Gastrocnemius medialis (tissue), 4 donors: ENCODE measurements at regions not wholly inside any gene's neighbourhood (a gene's known extent, or its start where the extent isn't known, plus 50 kb on each side); places are given as distances from the start of the nearest gene placed in this dataset.
"Not testable (repeated sequence)": the region's sequence is repeated elsewhere in the genome, so short reads cannot be mapped to it uniquely, and the experiment has no call there.

Experiments
- CTCF ChIP-seq, 5 experiments: fragments of 450-650 bp in 3 of 5; fragments of 200-600 bp in 2 of 5; sonication (generic) in 2 of 5; IDR thresholded peaks in 4 of 5; conservative IDR thresholded peaks in 1 of 5; 1 replicate in 4 of 5; 2 replicates in 1 of 5; pipeline ENCODE4 v1.5.1; 2016 to 2019; ENCODE audit warnings: antibody characterized with exemption in 5 of 5, mild to moderate bottlenecking in 3 of 5, moderate library complexity in 3 of 5
- POLR2A ChIP-seq, 2 donors: fragments of 450-650 bp; IDR thresholded peaks; one replicate each; pipeline ENCODE4 v1.6.1; 2017; ENCODE audit warnings: antibody characterized with exemption in 2 of 2, mild to moderate bottlenecking in 2 of 2, moderate library complexity in 2 of 2

DNA sequence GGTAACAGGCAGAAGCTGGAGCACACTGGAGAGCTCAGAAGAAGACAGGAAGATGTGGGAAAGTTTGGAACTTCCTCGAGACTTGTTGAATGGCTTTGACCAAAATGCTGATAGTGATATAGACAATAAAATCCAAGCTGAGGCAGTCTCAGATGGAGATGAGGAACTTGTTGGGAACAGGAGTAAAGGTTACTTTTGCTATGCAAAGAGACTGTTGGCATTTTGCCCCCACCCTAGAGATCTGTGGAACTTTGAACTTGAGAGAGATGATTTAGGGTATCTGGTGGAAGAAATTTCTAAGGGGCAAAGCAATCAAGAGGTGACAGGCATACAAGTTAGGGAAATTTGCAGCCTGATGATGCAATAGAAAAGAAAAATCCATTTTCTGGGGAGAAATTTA lies 493.5 kb downstream of the CHSY3 start:
- TF ChIP-seq CTCF (IDR thresholded peaks at IDR 0.05 in 4 of 5, conservative IDR thresholded peaks at IDR 0.05 in 1 of 5); POLR2A (IDR thresholded peaks at IDR 0.05): not testable (repeated sequence)
